ENCODE measurements at regions not wholly inside any gene's neighbourhood (a gene's known extent, or its start where the extent isn't known, plus 50 kb on each side); places are given as distances from the start of the nearest gene placed in this dataset.
"Not testable (repeated sequence)": the region's sequence is repeated elsewhere in the genome, so short reads cannot be mapped to it uniquely, and the experiment has no call there.

- DNase-seq (no peak), ATAC-seq (no peak)
- intact Hi-C loops (cut with DNase I, micrococcal nuclease): no loop called here
Observed at GRCh38 chr16:86277221-86277620, 233.1 kb upstream of the FOXF1 start.

- intact Hi-C loops (cut with DNase I, micrococcal nuclease); ATAC-seq; DNase-seq: not testable (repeated sequence)
Observed at GRCh38 chr16:86277859-86278258, 232.5 kb upstream of the FOXF1 start.

- DNase-seq: no peak
- intact Hi-C loops (cut with DNase I, micrococcal nuclease): no loop called here
- ATAC-seq: no peak
Observed at GRCh38 chr16:86281421-86281820, 228.9 kb upstream of the FOXF1 start.

GRCh38 chr16:86283944-86284343 lies 226.4 kb upstream of the FOXF1 start:
- no peak for DNase-seq

GRCh38 chr16:86285421-86285820 lies 224.9 kb upstream of the FOXF1 start:
- DNase-seq: no peak
- intact Hi-C loops (cut with DNase I, micrococcal nuclease): no loop called here
- ATAC-seq: no peak

More at GRCh38 chr16:86283944-86284343, 226.4 kb upstream of the FOXF1 start:
- intact Hi-C loops (cut with DNase I, micrococcal nuclease): no loop called here
- ATAC-seq: no peak

GRCh38 chr16:86285938-86286921 lies 224.1 kb upstream of the FOXF1 start:
- DNase-seq: no peak
- intact Hi-C loops (cut with DNase I, micrococcal nuclease): no loop called here
- no peak for ATAC-seq

GRCh38 chr16:86286991-86287663 lies 223.2 kb upstream of the FOXF1 start:
- DNase-seq (no peak), ATAC-seq (no peak)
- intact Hi-C loops (cut with DNase I, micrococcal nuclease): no loop called here

GRCh38 chr16:86287664-86288201 lies 222.6 kb upstream of the FOXF1 start:
- intact Hi-C loops (cut with DNase I, micrococcal nuclease): no loop called here
- ATAC-seq (no peak), DNase-seq (no peak)

- DNase-seq (no peak), ATAC-seq (no peak)
- intact Hi-C loops (cut with DNase I, micrococcal nuclease): no loop called here
Observed at GRCh38 chr16:86288716-86289294, 221.5 kb upstream of the FOXF1 start.

GRCh38 chr16:86289304-86289703 lies 221.0 kb upstream of the FOXF1 start:
- intact Hi-C loops (cut with DNase I, micrococcal nuclease): no loop called here
- DNase-seq: no peak
- ATAC-seq: no peak

GRCh38 chr16:86289907-86290306 lies 220.4 kb upstream of the FOXF1 start:
- intact Hi-C loops (cut with DNase I, micrococcal nuclease): no loop called here
- DNase-seq (no peak), ATAC-seq (no peak)

GRCh38 chr16:86291491-86291890 lies 218.8 kb upstream of the FOXF1 start:
- ATAC-seq (no peak), DNase-seq (no peak)
- intact Hi-C loops (cut with DNase I, micrococcal nuclease): no loop called here

GRCh38 chr16:86292171-86292775 lies 218.1 kb upstream of the FOXF1 start:
- ATAC-seq: no peak
- intact Hi-C loops (cut with DNase I, micrococcal nuclease): no loop called here
- no peak for DNase-seq

GRCh38 chr16:86292942-86293341 lies 217.4 kb upstream of the FOXF1 start:
- intact Hi-C loops (cut with DNase I, micrococcal nuclease): no loop called here
- no peak for DNase-seq
- ATAC-seq: no peak

GRCh38 chr16:86293906-86294305 lies 216.4 kb upstream of the FOXF1 start:
- no peak for ATAC-seq
- intact Hi-C loops (cut with DNase I, micrococcal nuclease): no loop called here
- no peak for DNase-seq

GRCh38 chr16:86294535-86295196 lies 215.7 kb upstream of the FOXF1 start:
- peak in 1 of 2 donors; percentile 26 for DNase-seq
- intact Hi-C loops (cut with DNase I, micrococcal nuclease): no loop called here
- ATAC-seq: no peak

GRCh38 chr16:86296256-86296655 lies 214.1 kb upstream of the FOXF1 start:
- intact Hi-C loops (cut with DNase I, micrococcal nuclease): no loop called here
- DNase-seq: no peak
- no peak for ATAC-seq

- no peak for DNase-seq
- ATAC-seq: no peak
Observed at GRCh38 chr16:86297391-86297790, 212.9 kb upstream of the FOXF1 start.

More at GRCh38 chr16:86297391-86297790, 212.9 kb upstream of the FOXF1 start:
- intact Hi-C loops (cut with DNase I, micrococcal nuclease): no loop called here
